GM10266 (cell line): ENCODE measurements at regions not wholly inside any gene's neighbourhood (a gene's known extent, or its start where the extent isn't known, plus 50 kb on each side); places are given as distances from the start of the nearest gene placed in this dataset.

Source experiments
- DNase-seq: peaks from one replicate; pipeline ENCODE4 v3.0.0; 2012; ENCODE audit errors: extremely low spot score
- CTCF ChIP-seq: IDR thresholded peaks from 2 replicates; pipeline ENCODE4 v1.5.1; 2012; ENCODE audit warnings: mild to moderate bottlenecking, low read depth; ENCODE audit not compliant: control insufficient read depth, insufficient read depth; ENCODE audit errors: missing control alignments

- no peak for DNase-seq
Observed at GRCh38 chr2:236404346-236404745, 140.1 kb upstream of the ASB18 start.

GRCh38 chr2:236405357-236405756, 141.2 kb upstream of the ASB18 start:
- no peak for TF ChIP-seq CTCF
- DNase-seq, result no peak

More at GRCh38 chr2:236404346-236404745, 140.1 kb upstream of the ASB18 start:
- no peak for TF ChIP-seq CTCF

GRCh38 chr2:236408090-236408489, 143.9 kb upstream of the ASB18 start:
- no peak for DNase-seq
- TF ChIP-seq CTCF, result no peak

GRCh38 chr2:236408786-236409185, 144.6 kb upstream of the ASB18 start:
- no peak for DNase-seq
- TF ChIP-seq CTCF, result no peak

- no peak for TF ChIP-seq CTCF
- DNase-seq, result no peak
Observed at GRCh38 chr2:236415684-236416444, 151.7 kb upstream of the ASB18 start.

- DNase-seq, result no peak
- TF ChIP-seq CTCF, result no peak
Observed at GRCh38 chr2:236417150-236417549, 152.5 kb upstream of the ACKR3 start.

- TF ChIP-seq CTCF, result no peak
- no peak for DNase-seq
Observed at GRCh38 chr2:236430584-236430983, 139.0 kb upstream of the ACKR3 start.
